Right lobe of liver (tissue), 4 donors: ENCODE measurements at regions not wholly inside any gene's neighbourhood (a gene's known extent, or its start where the extent isn't known, plus 50 kb on each side); places are given as distances from the start of the nearest gene placed in this dataset.

Experiments
- POLR2A ChIP-seq: fragments of 450-650 bp; IDR thresholded peaks from one replicate; pipeline ENCODE4 v1.6.1; 2017; ENCODE audit warnings: antibody characterized with exemption, mild to moderate bottlenecking
- TF ChIP-seq, protein P1 (sequence below), 4 donors: fragments of 200-600 bp in 3 of 4; fragments of 450-650 bp in 1 of 4; IDR thresholded peaks; one replicate each; pipeline versions ENCODE4 v1.5.1 to v1.8.0; 2016 to 2022; ENCODE audit warnings: antibody characterized with exemption in 4 of 4, mild to moderate bottlenecking in 2 of 4
- donor health status: DM: no; HTN: no; CAD: no.
- donor health status: DM: no; HTN: no; CAD: no.
- donor health status: DM: no; HTN: yes; CAD: no.

DNA sequence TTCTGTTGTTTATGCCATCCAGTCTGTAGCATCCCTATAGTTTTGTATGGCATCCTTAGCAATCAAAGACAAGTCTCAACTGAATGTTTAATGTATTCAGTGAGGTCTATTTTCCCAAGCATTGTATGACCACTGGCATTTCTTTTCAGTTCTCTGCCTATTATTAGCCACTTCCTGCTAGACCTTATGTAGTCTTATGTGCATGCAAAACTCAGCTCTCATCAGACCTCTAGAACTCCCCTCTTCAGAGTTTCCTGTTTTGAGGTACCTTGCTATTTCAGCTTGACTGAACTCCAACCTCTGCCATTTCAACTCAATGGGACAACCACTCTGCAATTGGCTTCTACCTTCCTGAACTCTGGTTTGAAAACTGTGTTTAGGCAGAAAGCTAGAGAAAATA is 113.2 kb downstream of the SLC25A46 start:
- TF ChIP-seq, protein P1, sequence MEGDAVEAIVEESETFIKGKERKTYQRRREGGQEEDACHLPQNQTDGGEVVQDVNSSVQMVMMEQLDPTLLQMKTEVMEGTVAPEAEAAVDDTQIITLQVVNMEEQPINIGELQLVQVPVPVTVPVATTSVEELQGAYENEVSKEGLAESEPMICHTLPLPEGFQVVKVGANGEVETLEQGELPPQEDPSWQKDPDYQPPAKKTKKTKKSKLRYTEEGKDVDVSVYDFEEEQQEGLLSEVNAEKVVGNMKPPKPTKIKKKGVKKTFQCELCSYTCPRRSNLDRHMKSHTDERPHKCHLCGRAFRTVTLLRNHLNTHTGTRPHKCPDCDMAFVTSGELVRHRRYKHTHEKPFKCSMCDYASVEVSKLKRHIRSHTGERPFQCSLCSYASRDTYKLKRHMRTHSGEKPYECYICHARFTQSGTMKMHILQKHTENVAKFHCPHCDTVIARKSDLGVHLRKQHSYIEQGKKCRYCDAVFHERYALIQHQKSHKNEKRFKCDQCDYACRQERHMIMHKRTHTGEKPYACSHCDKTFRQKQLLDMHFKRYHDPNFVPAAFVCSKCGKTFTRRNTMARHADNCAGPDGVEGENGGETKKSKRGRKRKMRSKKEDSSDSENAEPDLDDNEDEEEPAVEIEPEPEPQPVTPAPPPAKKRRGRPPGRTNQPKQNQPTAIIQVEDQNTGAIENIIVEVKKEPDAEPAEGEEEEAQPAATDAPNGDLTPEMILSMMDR (IDR thresholded peaks at IDR 0.05), result no peak
- no peak for TF ChIP-seq POLR2A
